ENCODE measurements at regions not wholly inside any gene's neighbourhood (a gene's known extent, or its start where the extent isn't known, plus 50 kb on each side); places are given as distances from the start of the nearest gene placed in this dataset.

- no peak for DNase-seq (ENCODE audit: low spot score)
Observed at GRCh38 chr6:25013246-25013645, 77.5 kb upstream of the RIPOR2 start.

DNA sequence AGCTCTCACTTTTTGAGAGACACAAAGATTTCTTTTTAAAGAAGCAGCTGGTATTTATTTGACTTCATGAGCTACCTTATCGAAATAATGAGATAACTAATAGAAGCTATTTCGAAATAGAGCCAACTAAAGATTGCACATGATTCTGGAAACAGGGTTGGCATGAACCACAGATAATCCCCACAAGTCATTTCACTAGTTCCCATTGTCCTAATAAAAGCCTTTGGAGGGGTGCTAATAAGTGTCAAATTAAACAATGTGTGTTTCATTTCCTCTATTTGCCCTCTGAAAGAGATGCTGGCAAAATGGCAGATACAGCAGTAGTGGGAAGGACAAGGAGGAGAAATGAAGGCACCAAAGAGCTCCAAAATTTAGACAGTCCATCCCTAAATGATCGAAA lies 78.6 kb upstream of the RIPOR2 start:
- no peak for DNase-seq (ENCODE audit: low spot score)

DNA sequence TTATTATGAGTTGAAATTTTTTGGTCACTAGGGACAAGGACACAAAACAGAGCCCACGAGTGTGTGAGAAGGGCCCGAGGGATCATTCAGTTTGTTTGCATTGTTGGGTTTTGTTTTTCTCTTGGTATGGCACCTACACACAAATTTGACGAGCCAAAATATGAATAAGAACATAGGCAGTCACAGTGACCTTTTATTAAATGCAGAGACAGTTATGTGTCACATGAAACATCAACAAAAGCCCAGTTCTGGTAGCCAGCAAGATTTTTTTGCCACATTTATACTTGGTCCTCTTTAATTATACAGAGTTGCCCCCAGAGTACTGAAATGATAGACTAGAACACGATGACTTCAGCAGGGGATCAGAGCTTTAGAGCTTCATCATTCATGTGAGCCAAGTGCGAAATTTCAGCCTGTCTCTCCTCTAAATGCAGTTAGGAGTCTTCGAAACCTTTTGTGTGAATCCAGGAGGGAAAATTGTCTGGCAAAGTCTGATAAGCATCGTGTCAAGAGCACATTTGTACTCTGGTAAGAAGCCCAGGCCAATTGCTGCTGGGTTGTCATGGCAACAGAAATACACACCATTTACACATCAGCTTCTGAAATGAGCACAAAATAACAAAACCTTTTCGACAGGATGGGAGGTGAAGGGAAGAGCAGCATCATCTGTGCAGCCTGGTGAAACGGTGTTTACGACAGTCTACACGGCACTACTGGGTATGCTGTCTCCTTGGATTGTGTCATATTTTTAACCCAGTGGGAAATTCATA lies 79.2 kb upstream of the RIPOR2 start:
- no peak for DNase-seq (ENCODE audit: low spot score)

DNA sequence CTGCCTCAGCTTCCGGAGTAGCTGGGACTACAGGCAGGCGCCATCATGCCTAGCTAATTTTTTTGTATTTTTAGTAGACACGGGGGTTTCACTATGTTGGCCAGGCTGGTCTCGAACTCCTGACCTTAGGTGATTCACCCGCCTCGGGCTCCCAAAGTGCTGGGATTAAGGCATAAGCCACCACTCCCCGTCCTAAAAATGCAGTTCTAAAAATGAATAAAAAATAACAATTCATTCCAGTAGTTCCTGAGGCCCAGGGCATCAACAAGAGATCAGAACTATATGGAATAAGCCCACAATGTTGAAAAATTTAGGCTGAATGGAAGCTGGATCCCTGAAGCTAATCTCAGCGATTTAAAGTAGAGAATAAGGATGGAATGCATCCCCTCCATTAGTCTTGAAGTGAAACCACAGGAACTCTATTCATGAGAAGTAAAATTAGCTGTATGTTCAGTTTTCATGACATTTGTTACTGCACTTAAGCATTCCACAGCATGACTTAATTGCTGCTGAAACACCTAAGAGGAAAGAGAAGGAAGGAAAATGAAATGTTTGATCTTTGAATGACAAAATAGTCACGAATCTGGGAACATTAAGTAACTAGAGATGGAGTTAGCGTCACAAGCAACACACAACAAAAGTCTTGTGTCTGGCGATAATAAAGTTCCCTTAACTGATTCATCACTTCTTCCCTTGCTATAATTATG lies 80.4 kb upstream of the RIPOR2 start:
- no peak for DNase-seq (ENCODE audit: low spot score)

DNA sequence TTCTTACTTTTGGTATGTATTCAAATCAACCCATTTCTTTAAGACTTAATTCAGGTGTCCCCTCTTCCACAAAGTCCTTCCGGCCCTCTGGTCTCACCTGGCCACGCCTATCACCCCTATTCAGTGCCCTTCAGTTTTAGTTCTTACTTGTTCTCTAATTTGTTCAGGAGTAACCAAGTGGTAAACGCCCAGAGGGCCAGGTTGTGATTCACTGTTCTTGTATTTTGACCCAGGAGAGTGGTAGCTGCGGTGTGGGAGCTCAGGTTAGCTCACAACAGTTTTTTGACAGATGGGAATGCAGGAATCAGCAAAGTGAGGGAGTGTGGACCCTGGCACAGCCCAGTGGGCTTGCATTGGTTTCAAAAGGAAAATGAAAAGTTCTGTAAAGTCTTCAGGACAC lies 81.7 kb upstream of the RIPOR2 start:
- no peak for DNase-seq (ENCODE audit: low spot score)

GRCh38 chr6:25017932-25018567 lies 82.3 kb upstream of the RIPOR2 start:
- DNase-seq (ENCODE audit: low spot score) = peak; percentile 73

- no peak for DNase-seq (ENCODE audit: low spot score)
Observed at GRCh38 chr6:25018568-25018954, 82.8 kb upstream of the RIPOR2 start.

DNA sequence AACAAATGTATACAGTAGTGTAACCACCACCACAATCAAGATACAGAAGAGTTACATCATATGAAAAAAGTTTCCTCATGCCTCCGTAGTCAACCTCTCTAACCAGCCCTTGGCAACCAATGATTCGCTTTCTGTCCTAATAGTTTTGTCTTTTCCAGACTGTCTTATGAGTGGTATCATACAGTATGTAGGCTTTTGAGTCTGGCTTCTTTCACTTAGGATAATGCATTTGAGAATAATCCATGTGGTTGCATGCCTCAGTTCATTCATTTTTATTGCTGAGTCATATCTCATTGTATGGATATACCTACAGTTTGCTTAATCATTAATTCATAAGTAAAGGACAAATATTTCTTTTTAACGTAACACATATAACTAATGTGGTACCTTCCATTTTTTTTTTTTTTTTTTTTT lies 86.4 kb upstream of the RIPOR2 start:
- DNase-seq (ENCODE audit: low spot score) = no peak

DNA sequence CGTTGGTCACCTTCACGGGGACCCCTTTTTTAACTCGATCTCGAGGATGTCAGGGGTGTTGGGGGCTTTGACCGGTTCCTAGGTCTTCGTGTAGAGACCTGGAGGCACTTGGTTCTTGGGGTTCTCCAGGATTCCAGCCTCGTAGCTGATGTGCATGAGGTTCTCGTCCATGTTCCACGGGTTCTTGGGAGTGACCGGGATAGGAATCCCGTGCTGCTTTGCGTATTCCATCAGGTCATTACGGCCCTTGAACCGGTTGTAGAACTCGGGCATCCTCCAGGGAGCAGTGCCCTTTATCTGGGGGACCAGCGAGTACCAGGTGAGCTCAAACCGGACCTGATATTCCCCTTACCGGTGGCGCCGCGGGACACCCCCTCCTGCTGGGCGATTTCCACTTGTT lies 88.0 kb upstream of the RIPOR2 start:
- DNase-seq (ENCODE audit: low spot score) = no peak

GRCh38 chr6:25024821-25025220 lies 89.1 kb upstream of the RIPOR2 start:
- no peak for DNase-seq (ENCODE audit: low spot score)

- DNase-seq (ENCODE audit: low spot score) = no peak
Observed at GRCh38 chr6:25025248-25025918, 89.6 kb upstream of the RIPOR2 start.

GRCh38 chr6:25025919-25026301 lies 90.2 kb upstream of the RIPOR2 start:
- no peak for DNase-seq (ENCODE audit: low spot score)

GRCh38 chr6:25026723-25027122 lies 91.0 kb upstream of the RIPOR2 start:
- DNase-seq (ENCODE audit: low spot score) = no peak

GRCh38 chr6:25027221-25027916 lies 91.6 kb upstream of the RIPOR2 start:
- DNase-seq (ENCODE audit: low spot score) = no peak

- no peak for DNase-seq (ENCODE audit: low spot score)
Observed at GRCh38 chr6:25028328-25028727, 92.6 kb upstream of the RIPOR2 start.

- DNase-seq (ENCODE audit: low spot score) = no peak
Observed at GRCh38 chr6:25032934-25033333, 97.2 kb upstream of the RIPOR2 start.

DNA sequence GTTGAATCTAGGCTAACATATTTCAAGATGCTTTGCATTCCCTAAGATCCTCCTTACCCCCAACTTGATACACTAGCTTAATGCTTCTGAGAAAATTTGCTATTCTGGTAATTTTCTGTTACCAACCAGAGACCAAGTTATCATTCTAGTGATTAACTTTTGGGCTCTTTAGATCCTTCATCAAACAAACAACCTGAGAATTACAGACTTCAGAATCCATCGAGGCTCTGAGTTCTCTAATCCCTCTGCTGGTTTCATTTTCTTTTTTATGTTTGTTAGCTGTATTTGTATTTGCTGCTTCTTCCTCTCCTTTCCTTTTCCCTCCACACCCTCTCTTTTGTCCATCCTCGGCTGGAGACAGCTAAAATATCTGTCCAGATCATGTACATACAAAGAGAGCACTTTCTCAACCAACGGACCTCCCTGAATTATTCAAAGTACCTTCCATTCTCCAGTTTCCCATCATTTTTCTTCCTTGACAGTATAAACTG lies 98.7 kb upstream of the RIPOR2 start:
- no peak for DNase-seq (ENCODE audit: low spot score)

DNA sequence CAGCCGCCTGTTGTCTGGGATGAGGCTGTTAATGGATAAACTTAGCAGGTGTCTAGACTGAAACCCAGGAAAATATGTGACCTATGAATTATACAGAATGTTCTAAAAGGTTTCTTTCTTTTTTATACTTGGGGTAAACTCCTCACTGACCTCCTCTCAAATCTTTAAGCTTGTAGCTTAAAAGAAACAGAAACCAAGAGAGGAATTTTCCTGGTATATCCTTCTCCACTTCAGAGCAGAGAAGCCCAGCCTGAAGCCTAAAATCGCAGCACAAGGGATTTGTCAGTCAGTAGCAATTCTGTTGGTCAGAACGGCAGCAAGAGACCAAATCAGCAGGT lies 99.4 kb upstream of the RIPOR2 start:
- DNase-seq (ENCODE audit: low spot score) = no peak

GRCh38 chr6:25035512-25036435 lies 100.0 kb upstream of the RIPOR2 start:
- DNase-seq (ENCODE audit: low spot score) = no peak

GRCh38 chr6:25036461-25036860 lies 100.7 kb upstream of the RIPOR2 start:
- no peak for DNase-seq (ENCODE audit: low spot score)

DNA sequence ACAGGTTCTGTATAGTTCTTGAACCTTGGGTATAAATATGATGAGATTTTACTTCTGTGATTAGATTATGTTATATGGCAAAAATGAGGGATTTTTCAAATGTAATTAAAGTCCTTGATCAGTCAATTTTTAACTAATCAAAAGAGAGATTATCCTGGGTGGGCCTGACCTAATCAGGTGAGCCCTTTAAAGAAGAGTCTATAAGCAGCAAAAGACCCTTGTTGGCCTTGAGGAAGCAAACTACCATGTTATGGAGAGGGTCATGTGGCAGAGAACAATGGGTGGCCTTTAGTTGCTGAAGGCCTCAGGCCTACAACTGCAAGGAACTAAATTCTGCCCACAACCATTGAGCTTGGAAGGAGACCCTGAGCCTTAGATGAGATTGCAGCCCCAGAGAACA lies 102.5 kb upstream of the RIPOR2 start:
- no peak for DNase-seq (ENCODE audit: low spot score)
